Midbrain (tissue), 1 donor: ENCODE measurements at regions not wholly inside any gene's neighbourhood (a gene's known extent, or its start where the extent isn't known, plus 50 kb on each side); places are given as distances from the start of the nearest gene placed in this dataset.
"Not testable (repeated sequence)": the region's sequence is repeated elsewhere in the genome, so short reads cannot be mapped to it uniquely, and the experiment has no call there.

Source experiments
- DNase-seq: peaks from one replicate; lab custom pipeline; 2025; lab: John Stamatoyannopoulos, UW

DNA sequence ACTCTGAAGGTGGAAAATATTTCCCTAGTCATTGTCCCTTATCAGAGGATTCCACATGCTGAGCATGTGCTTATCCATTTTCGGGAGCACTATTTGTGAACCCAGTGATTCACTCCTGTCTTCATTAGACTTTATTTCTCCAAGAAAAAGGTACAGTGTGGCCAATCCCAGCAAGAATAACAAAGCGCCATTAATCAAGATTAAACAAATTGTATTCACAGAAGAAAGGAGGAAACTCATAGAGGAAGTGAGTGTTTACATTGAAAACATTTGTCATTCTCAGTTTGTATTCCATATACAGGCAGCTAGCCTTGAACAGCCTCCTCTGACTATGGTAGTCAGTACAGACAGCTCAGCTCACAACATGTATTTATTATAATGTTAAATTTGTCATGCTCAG lies 1669.9 kb upstream of the SPRY2 start:
- no peak for DNase-seq

- no peak for DNase-seq
Measured at GRCh38 chr13:82002710-82003109, 1661.8 kb upstream of the SPRY2 start.

- no peak for DNase-seq
Measured at GRCh38 chr13:81995316-81995715, 1654.4 kb upstream of the SPRY2 start.

DNA sequence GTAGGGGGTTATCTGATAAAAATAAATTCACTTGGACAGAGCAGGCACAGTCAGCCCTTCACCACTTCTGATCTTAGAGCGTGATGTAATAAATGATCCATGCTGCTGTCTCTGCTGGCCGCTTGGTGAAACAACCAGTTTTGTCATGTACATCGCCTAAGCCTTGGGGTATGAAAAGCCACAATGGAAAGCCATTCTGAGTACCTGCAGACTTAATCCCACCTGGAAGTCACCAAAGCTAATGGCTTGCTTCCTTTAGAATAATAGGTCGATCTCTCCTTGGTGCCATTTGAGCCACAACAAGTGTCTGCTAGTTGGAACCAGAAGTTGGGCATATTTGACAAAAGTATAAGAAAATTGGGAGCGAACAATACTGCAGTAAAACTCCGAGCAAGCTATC lies 1649.7 kb upstream of the SPRY2 start:
- no peak for DNase-seq

- DNase-seq: no peak
Measured at GRCh38 chr13:81988567-81988966, 1647.6 kb upstream of the SPRY2 start.

DNA sequence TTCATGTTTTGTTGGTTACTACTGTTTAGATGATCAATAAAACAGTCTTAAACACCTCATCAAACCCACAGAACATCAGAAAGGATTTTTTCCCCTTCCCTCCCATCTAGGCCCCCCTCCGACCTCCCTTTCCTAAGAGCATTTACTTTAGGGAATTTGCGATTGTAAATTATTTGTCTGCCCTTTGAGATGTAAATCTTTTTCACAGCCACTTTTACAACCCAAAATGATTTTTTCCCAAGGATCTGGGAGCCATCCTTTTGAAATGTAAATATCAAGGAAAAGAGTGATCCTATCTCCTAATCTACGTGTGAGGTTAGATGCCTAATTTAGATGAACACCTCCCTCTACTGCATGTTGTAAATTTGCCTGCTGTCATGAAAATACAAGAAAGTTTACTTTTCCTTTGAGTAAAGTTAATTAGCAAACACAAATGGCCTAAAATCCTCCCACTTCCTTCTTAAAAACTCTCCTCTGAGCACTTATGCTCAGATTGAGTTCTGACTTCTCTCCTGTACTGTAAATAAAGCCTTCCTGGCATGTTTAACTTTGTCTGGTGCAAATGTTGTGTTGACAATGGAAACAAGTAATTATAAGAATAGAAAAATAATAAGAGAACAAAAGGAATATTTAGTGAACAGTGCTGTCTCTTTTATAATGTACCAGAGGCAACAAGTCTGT lies 1646.9 kb upstream of the SPRY2 start:
- DNase-seq: no peak

- DNase-seq: no peak
Measured at GRCh38 chr13:81987159-81987558, 1646.2 kb upstream of the SPRY2 start.

DNA sequence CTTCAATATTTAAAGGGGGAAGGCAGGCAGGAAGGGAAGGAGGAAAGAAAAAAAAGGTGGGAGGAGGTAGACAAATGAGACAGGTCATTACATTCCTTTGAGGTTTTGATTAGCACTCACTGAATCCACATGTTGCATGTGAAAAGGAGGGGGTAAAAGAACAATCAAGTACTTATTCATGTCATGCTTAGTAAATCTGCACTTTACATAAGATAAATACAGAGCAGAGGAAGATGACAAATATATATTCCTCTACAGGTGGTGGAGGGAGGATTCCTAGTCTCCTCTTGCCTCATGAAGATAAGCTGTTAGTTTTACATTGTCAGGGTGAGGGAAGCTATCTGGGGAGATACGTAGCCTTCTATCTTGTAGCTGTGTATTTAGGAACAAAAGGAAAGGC lies 1645.4 kb upstream of the SPRY2 start:
- DNase-seq: no peak

DNA sequence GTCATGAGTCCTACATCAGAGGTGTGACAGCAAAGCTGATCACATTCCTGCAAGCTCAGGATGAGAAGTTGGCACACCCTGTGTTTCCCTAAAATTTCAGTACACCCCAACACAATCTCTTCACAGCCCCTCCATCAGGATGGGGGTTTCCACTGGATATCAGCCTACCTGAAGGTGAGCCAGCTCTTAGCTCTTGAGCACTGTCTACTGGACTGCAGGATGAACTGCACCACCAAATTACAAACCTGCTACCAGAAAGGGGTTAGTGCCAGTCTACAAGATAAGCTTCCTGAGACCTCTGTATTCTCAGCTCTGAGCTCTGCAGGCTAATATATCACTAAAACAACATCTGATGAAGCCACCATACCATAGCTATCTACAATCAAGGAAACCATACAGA lies 1616.2 kb upstream of the SPRY2 start:
- DNase-seq: no peak

GRCh38 chr13:81929988-81930387 lies 1589.1 kb upstream of the SPRY2 start:
- peak; percentile 11 for DNase-seq

GRCh38 chr13:81927347-81927746 lies 1586.4 kb upstream of the SPRY2 start:
- no peak for DNase-seq

- DNase-seq: no peak
Measured at GRCh38 chr13:81917810-81918209, 1576.9 kb upstream of the SPRY2 start.

DNA sequence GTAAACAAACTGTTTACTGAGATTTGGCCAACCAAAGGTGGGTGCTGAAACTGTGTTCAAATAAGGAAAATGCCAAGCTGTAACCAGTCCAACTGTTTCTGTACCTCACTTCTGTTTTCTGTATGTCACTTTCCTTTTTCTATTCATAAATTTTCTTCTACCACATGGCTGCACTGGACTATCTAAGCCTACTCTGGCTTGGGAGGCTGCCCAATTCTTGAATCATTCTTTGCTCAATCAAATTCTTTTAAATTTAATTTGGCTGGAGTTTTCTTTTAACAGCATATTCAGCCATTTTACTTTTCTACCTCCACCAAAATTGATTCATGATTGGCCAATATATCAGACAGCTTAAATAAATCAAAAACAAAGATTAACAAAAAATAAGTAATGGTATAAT lies 1575.5 kb upstream of the SPRY2 start:
- no peak for DNase-seq

DNA sequence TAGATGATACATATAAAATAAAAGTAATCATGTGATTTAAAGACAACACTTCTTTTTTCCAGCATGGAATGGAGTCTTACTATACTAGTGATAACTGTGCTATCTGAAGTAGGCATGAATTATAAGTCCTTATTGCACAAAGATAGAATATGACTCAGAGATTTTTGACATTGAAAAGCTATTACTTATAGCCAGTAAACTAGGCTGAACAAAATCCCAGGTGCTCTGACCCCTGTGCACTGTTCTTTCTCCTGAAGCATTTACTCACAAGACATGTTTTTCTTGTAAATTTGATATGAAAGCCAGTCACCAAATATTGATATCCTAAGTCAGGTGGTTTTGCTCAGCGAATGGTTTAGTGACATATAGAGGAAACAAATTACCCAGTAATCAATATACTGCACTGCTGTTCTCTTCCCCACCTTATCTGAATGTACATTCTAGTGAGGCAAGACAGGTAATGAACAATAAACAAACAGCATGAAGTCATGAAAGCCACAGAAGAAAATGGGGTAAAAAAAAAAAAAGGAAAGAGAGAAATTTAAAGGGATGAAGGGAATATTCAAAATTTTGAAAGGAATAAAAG lies 1567.0 kb upstream of the SPRY2 start:
- no peak for DNase-seq

DNA sequence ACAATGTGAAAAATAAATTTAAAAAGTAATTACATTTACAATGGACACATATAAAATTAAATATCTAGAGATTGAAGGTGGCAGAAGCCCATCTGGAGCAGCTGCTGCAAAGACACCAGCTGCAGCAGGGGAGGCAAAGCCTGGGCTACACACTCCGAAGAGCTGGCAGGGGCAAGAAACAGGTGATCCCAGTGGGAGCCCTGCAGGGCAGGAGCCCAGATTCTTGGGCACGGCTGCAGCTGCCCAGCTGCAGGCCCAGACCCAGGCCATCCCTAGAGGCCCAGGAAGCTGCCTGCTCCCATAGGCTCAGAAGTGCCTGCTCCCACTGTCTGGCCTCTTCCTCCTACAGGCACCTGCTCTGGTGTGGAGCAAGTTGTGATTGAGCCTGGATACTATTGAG lies 1547.9 kb upstream of the SPRY2 start:
- no peak for DNase-seq

DNA sequence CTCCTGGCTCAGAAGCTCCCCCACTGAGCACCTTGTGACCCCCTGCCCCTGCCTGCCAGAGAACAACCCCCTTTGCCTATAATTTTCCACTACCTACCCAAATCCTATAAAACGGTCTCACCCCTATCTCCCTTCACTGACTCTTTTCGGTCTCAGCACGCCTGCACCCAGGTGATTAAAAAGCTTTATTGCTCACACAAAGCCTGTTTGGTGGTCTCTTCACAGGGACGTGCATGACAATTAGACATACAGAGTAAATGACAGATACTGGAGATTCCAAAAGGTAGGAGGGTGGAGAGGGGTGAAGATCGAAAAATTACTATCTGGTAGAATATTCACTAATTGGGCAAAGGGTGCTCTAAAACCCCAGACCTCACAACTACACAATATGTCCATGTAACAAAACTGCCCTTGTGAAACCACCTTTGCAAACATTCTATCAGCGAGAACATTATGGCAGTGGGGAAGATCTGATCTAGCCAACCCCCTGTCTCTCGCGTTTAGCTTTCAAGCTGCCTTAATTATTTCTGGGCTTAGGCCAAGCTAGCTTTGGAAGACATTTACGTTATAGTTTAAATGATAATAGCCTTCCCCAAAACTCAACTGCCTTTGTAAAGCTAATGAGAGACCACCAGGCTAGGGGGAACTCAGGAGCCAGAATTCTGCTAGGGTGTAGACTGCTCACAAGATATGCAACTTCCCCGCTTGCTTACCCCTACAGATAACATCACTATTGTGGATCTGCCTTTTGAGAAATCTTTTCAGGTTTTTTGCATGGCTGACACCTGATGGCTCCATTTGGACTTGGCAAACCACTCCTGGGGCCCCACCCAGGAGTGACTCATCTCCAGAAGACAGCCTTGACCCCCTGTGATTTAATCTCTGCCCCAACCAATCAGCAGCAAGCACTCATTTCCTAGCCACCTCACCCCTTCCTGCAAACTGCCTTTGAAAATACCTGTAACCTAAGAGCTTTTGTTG lies 1534.0 kb upstream of the SPRY2 start:
- DNase-seq: no peak

DNA sequence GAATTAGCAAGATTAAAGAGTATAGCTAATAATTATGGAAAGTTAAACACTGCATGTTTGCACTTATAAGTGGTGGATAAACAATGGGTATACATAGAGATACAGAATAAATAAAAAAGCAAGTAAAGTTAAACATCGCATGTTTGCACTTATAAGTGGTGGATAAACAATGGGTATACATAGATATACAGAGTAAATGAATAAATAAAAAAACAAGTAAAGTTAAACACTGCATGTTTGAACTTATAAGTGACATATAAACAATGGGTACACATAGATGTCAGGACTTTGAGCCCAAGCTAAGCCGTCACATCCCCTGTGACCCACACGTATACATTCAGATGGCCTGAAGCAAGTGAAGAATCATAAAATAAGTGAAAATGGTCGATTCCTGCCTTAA lies 1533.3 kb upstream of the SPRY2 start:
- no peak for DNase-seq

- DNase-seq: no peak
Measured at GRCh38 chr13:81872581-81872980, 1531.7 kb upstream of the SPRY2 start.

DNA sequence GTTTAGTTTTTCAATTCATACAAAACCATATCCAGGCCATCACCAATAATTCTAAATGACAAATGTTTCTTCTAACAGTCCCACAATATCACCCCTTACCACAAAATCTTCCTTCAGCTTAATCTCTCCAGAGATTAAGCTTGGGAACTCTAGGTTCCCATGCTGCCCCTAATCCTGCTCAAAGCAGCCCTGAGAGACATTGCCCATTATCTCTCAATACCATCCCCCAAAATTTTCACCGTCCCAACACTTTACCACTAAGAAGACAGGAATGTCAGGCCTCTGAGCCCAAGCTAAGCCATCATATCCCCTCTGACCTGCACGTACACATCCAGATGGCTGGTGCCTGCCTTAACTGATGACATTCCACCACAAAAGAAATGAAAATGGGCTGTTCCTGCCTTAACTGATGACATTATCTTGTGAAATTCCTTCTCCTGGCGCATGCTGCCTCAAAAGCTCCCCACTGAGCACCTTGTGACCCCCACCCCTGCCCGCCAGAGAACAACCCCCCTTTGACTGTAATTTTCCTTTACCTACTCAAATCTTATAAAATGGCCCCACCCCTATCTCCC lies 1530.9 kb upstream of the SPRY2 start:
- DNase-seq: not testable (repeated sequence)

- no peak for DNase-seq
Measured at GRCh38 chr13:81848291-81848690, 1507.4 kb upstream of the SPRY2 start.

- no peak for DNase-seq
Measured at GRCh38 chr13:81846771-81847170, 1505.8 kb upstream of the SPRY2 start.

GRCh38 chr13:81821259-81821658 lies 1480.3 kb upstream of the SPRY2 start:
- DNase-seq: no peak

GRCh38 chr13:81800433-81800832 lies 1459.5 kb upstream of the SPRY2 start:
- no peak for DNase-seq
